ENCODE measurements at regions not wholly inside any gene's neighbourhood (a gene's known extent, or its start where the extent isn't known, plus 50 kb on each side); places are given as distances from the start of the nearest gene placed in this dataset.

DNA sequence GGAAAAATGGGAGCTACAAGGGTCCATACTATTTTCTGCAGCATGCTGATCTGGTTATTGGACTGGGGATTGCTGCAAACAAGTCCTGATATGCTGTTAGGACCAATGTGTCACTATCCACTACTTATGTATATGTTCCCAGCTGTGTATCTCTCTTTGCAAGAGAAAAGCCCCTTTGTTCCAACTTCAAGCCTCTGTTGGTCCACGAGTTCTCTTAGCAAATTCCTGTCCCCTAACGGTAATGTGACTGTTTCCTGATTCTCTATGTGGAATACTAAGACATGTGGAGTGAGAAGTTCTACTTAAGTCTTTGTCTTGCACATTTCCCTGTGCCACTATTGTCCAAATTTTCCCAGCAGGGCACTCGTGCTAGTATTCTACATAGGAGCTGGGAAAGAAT lies 557.7 kb downstream of the FSCB start:
- dilution Hi-C loops (cut with HindIII; ENCODE audit: low sequenced_read_pairs, unreplicated experiment), result no loop called here
- no peak overlapping the region for H4K8ac ChIP-seq (ENCODE audit: low read depth in 2 of 2, low read length in 2 of 2)
- ATAC-seq (ENCODE audit: low read depth) (no peak), DNase-seq (no peak)
- no peak overlapping the region for H3K27ac ChIP-seq (ENCODE audit: insufficient read depth, low read length)
- no peak overlapping the region for H2BK15ac ChIP-seq (ENCODE audit: low read depth, low read length)
- no TSS peak for BruUV-seq (replicated peaks)
- TF ChIP-seq MAZ (IDR thresholded peaks at IDR 0.05; ENCODE audit: borderline replicate concordance, low read depth, low read length) (no peak), NFE2L2 (IDR thresholded peaks at IDR 0.05; ENCODE audit: low read depth, low read length) (no peak), CEBPB (IDR thresholded peaks at IDR 0.05; ENCODE audit: low read depth, low read length) (no peak), MAFK (IDR thresholded peaks at IDR 0.05; ENCODE audit: low read depth, low read length) (no peak), POLR2A (IDR thresholded peaks at IDR 0.05; ENCODE audit: low read depth, low read length) (no peak), RCOR1 (IDR thresholded peaks at IDR 0.05; ENCODE audit: insufficient replicate concordance, low read length) (no peak), SMC3 (IDR thresholded peaks at IDR 0.05; ENCODE audit: low read depth, low read length) (no peak), CHD1 (IDR thresholded peaks at IDR 0.05; ENCODE audit: low read depth, low read length) (no peak), FOS (IDR thresholded peaks at IDR 0.05; ENCODE audit: low read depth, low read length) (no peak), RAD21 (IDR thresholded peaks at IDR 0.05; ENCODE audit: low read length) (no peak), RFX5 (IDR thresholded peaks at IDR 0.05; ENCODE audit: low read depth, low read length) (no peak)
- TF ChIP-seq, protein P1, sequence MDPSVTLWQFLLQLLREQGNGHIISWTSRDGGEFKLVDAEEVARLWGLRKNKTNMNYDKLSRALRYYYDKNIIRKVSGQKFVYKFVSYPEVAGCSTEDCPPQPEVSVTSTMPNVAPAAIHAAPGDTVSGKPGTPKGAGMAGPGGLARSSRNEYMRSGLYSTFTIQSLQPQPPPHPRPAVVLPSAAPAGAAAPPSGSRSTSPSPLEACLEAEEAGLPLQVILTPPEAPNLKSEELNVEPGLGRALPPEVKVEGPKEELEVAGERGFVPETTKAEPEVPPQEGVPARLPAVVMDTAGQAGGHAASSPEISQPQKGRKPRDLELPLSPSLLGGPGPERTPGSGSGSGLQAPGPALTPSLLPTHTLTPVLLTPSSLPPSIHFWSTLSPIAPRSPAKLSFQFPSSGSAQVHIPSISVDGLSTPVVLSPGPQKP (IDR thresholded peaks at IDR 0.05; ENCODE audit: borderline replicate concordance, low read depth, low read length), result no peak
- TF ChIP-seq, protein P2, sequence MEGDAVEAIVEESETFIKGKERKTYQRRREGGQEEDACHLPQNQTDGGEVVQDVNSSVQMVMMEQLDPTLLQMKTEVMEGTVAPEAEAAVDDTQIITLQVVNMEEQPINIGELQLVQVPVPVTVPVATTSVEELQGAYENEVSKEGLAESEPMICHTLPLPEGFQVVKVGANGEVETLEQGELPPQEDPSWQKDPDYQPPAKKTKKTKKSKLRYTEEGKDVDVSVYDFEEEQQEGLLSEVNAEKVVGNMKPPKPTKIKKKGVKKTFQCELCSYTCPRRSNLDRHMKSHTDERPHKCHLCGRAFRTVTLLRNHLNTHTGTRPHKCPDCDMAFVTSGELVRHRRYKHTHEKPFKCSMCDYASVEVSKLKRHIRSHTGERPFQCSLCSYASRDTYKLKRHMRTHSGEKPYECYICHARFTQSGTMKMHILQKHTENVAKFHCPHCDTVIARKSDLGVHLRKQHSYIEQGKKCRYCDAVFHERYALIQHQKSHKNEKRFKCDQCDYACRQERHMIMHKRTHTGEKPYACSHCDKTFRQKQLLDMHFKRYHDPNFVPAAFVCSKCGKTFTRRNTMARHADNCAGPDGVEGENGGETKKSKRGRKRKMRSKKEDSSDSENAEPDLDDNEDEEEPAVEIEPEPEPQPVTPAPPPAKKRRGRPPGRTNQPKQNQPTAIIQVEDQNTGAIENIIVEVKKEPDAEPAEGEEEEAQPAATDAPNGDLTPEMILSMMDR (conservative IDR thresholded peaks at IDR 0.05; ENCODE audit: low read depth, low read length), result no peak
- TF ChIP-seq, protein P3, sequence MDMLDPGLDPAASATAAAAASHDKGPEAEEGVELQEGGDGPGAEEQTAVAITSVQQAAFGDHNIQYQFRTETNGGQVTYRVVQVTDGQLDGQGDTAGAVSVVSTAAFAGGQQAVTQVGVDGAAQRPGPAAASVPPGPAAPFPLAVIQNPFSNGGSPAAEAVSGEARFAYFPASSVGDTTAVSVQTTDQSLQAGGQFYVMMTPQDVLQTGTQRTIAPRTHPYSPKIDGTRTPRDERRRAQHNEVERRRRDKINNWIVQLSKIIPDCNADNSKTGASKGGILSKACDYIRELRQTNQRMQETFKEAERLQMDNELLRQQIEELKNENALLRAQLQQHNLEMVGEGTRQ (IDR thresholded peaks at IDR 0.05; ENCODE audit: low read depth, low read length), result no peak
- H3K4me1 ChIP-seq (ENCODE audit: control insufficient read depth, insufficient read depth, low read length), result no peaks in the 10 kb centered on the region
- H4K20me1 ChIP-seq (ENCODE audit: insufficient read depth, low read length), result no peaks in the 10 kb centered on the region
- H3K79me1 ChIP-seq (ENCODE audit: low read depth in 1 of 2, low read length in 2 of 2), result no peaks in the 10 kb centered on the region
- no peak overlapping the region for H3K9ac ChIP-seq (ENCODE audit: low read depth, low read length)
- H3K4me3 ChIP-seq (ENCODE audit: insufficient read depth, low read depth, low read length), result no peak overlapping the region
- no CpG with 5 or more reads among the region's 3 CpGs for WGBS, 2 experiments (ENCODE audit: extremely low coverage in 2 of 2, insufficient read length in 1 of 2)
- no peak overlapping the region for H2AK5ac ChIP-seq (ENCODE audit: low read depth, low read length)
- no peaks in the 10 kb centered on the region for H3K27me3 ChIP-seq (ENCODE audit: control insufficient read depth, insufficient read depth, low read length)
- H3K14ac ChIP-seq (replicated peaks; ENCODE audit: low read depth, low read length), result no peak overlapping the region
- H3K18ac ChIP-seq (ENCODE audit: low read depth, low read length), result no peak overlapping the region
- H2BK120ac ChIP-seq (ENCODE audit: low read depth, low read length), result no peak overlapping the region
- H2AFZ ChIP-seq (replicated peaks; ENCODE audit: low read length, poor library complexity), result no peak overlapping the region
- H3K23ac ChIP-seq (ENCODE audit: low read depth, low read length), result no peak overlapping the region
- no peak overlapping the region for H3K4me2 ChIP-seq (ENCODE audit: low read depth, low read length)
- no peak overlapping the region for H4K91ac ChIP-seq (ENCODE audit: insufficient read depth, low read depth, low read length)
- no peak overlapping the region for H2BK5ac ChIP-seq (ENCODE audit: low read depth, low read length, poor library complexity, severe bottlenecking)
- no peak overlapping the region for H2BK20ac ChIP-seq (ENCODE audit: low read depth, low read length)
- peaks cover 5% of the 10 kb centered on the region; the same call in 1 of the 2 replicates for H3K9me3 ChIP-seq (ENCODE audit: control insufficient read depth, insufficient read depth, low read length)
- ChIA-PET POLR2A (ENCODE audit: unreplicated experiment) (no interaction called here), CTCF (interaction anchor here (0.7 kb wide), 1 partner anchor 708 kb away, joined by 7 read pairs; no protein-coding TSS in a partner anchor)
- in situ Hi-C loops (cut with MboI; ENCODE audit: low sequenced_read_pairs), result no loop called here
- H2AK9ac ChIP-seq (replicated peaks; ENCODE audit: low read depth, low read length, poor library complexity), result no peak overlapping the region
- no peak overlapping the region for H3K56ac ChIP-seq (ENCODE audit: extremely low read depth, insufficient read depth, low read length)
- intact Hi-C loops (cut with micrococcal nuclease), result no loop called here
- H3K36me3 ChIP-seq (ENCODE audit: control insufficient read depth, insufficient read depth, low read length), result no peaks in the 10 kb centered on the region
- no peaks in the 10 kb centered on the region for H3K9me1 ChIP-seq (ENCODE audit: insufficient read depth, low read length)
- no peak overlapping the region for H3K4ac ChIP-seq (ENCODE audit: low read depth, low read length)
- H4K5ac ChIP-seq (ENCODE audit: low read depth, low read length), result no peak overlapping the region
